GM19397 (cell line): ENCODE measurements at regions not wholly inside any gene's neighbourhood (a gene's known extent, or its start where the extent isn't known, plus 50 kb on each side); places are given as distances from the start of the nearest gene placed in this dataset.
"Not testable (repeated sequence)": the region's sequence is repeated elsewhere in the genome, so short reads cannot be mapped to it uniquely, and the experiment has no call there.

ENCODE experiments used
- ATAC-seq: cut with Tn5 transposase; IDR thresholded peaks from one replicate; pipeline ENCODE4 v1.9.1; 2021; ENCODE audit warnings: mild to moderate bottlenecking, moderate library complexity; ENCODE audit not compliant: unreplicated experiment

DNA sequence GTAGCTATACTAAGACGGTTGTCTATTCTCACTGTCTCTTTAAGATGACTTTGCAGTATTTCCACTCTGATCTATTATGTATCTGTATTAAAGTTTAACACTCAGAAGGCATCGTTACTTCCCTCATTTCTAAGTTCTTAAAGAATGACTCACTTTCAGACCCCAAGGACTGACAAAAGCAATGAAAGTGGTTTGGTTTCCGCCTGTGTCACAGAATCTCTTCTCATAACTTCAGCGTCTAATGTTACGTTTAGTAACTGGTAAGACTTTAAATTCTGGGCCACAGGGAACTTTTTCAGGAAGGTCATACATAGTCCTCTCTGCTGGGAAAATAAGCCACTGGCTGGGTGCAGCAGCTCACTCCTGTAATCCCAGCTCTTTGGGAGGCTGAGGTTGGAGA, 892.0 kb upstream of the AUTS2 start:
- no peak for ATAC-seq

DNA sequence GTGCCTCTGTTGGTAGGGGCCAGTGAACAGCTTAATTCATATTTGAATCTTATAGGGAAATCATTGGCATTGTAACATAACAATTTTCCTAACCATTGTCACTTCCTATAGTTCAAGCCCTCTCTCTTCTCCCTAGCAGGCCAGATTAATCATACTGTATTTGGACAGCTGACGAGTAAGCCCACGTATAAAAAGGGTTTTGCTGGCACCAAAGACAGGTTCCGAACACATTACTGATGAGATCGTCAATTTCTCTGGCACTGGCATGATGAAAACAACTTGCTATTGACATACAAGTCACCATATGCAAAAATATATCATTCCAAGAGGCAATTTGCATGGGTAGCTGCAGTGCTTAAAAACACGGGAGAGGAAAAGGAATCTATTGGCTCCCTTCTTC, 891.1 kb upstream of the AUTS2 start:
- no peak for ATAC-seq

DNA sequence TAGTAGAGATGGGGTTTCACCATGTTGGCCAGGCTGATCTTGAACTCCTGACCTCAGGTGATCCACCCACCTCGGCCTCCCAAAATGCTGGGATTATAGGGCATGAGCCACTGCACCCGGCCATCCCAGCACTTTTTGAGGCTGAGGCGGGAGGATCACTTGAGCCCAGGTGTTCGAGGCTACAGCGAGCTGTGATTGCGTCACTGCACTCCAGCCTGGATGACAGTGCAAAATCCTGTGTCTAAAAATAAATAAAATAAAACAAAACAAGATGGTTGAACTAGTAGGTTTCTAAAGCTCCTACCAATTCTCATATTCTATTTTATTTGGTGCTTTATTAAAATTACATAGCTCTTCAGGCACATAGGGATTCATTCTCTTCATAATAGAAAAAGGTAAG, 890.3 kb upstream of the AUTS2 start:
- no peak for ATAC-seq

DNA sequence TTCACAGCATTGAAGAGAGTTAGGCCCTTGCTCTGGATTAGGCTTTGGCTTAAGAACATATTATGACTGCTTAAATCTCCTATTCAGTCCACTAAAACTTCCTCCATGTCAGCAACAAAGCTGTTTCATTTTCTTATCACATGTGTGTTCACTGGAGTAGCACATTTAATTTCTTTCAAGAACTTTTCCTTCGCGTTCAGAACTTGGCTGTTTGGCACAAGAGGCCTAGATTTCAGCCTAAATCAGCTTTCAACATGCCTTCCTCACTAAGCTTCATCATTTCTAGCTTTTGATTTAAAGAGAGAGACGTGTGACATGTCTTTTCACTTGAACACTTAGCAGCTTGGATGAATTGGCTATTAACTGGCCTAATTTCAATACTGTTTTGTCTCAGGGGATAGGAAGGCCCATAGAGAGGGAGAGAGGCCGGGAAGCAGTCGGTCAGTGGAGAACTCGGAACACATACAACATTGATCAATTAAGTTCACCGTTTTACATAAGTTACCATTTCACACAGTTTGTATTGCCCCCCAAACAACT, 885.2 kb upstream of the AUTS2 start:
- no peak for ATAC-seq

DNA sequence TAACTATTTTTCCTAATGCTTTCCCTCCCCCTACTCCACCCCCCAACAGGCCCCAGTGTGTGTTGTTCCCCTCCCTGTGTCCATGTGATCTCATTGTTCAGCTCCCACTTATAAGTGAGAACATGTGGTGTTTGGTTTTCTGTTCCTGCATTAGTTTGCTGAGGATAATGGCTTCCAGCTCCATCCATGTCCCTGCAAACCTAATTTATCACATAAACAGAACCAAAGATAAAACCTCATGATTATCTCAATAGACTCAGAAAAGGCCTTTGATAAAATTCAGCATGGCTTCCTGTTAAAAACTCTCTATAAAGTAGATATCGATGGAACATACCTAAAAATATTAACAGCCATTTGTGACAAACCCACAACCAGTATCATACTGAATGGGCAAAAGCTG, 884.1 kb upstream of the AUTS2 start:
- not testable (repeated sequence) for ATAC-seq

- no peak for ATAC-seq
Measured at GRCh38 chr7:68715907-68716306, 882.4 kb upstream of the AUTS2 start.

- ATAC-seq = no peak
Measured at GRCh38 chr7:68717176-68717575, 881.1 kb upstream of the AUTS2 start.

DNA sequence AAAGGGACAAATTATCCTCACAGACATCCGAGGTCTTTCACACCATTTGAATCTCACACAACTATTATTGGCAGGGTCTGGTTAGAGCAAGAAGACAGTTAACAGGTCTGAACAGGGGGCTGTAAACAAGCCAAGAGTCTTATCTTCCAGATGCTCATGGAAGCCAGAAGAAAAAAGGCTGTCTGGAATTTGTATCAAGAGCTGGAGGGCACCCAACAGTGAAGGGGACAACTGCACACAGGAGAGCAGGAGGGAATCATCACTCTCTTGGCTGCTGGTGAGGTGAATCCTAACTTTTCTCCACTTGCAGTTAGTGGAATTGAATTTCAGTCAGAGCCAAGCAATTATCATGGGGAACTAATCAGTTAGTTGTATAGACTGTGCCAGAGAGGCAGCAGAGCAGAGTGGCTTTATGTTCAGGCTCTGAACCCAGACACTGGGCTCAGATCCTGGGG, 880.2 kb upstream of the AUTS2 start:
- no peak for ATAC-seq

GRCh38 chr7:68720697-68721096, 877.6 kb upstream of the AUTS2 start:
- ATAC-seq = no peak

- no peak for ATAC-seq
Measured at GRCh38 chr7:68722044-68722443, 876.2 kb upstream of the AUTS2 start.

DNA sequence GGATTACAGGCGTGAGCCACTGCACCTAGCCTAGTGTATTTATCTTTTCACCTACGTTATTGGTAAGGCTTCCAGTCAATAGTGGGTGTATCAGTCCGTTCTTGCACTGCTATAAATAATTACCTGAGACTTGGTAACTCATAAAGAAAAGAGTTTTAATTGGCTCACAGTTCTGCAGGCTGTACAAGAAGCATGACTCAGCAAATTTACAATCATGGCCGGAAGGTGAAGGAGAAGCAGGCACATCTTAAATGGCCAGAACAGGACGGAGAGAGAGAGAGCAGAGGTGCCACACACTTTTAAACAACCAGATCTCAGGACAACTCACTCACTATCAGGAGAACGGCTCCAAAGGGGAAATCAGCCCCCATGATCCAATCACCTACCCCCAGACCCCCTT, 873.3 kb upstream of the AUTS2 start:
- ATAC-seq = no peak

DNA sequence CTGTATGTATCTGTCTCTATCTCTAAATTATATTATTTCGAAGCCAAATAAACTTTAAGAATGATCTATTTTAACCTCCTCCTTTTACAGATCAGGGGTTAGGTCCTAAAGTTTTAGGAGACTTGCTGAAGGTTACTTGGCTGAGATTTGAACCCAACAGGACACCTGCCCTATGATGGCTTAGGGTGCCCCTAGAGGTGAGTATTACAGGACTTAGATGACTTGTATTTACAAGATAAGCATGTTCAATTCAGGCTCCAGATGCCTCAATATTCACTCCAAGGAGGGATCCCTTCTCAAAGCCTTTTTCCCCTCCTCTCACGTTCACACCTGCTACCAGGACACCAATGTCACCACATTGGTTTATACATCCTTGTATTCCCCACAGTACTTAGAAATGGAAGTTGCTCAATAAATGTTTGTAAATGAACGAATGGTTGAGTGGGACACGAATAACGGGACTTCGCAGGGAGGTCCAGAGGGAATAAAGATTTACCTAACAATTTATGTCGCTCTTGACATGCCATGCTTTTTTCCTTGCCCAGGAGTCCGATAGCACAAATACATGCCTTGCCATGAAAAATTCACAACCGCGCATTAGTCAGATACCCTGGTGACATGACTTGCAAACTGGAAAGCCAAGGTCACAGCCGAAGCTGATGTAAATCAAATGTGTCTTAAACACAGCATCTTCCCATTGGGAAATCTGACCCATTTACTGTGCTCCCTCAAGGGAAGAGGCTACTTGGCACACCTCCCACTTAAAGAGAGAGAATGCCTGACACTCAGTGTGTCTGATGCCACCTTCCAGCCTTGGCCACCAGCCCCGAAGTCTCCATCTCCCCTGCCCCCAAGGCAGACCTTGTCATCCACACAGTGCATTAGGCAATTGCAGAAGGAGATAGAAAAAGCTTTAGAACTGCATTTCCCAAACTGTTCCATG, 872.2 kb upstream of the AUTS2 start:
- ATAC-seq = no peak

DNA sequence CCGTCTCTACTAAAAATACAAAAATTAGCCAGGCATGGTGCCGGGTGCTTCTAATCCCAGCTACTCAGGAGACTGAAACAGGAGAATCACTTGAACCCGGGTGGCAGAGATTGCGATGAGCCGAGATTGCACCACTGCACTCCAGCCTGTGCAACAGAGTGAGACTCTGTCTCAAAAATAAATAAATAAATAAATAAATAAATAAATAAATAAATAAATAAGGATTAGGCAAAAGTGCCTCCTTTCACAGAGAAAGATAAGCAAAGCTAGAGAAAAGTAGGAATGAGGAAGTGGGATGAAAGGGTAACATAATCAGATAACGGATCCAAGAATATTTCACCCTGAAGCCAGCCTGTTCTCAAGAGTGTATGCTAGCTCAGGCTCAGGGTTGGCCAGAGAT, 869.6 kb upstream of the AUTS2 start:
- not testable (repeated sequence) for ATAC-seq

GRCh38 chr7:68729371-68729770, 868.9 kb upstream of the AUTS2 start:
- ATAC-seq = no peak

- ATAC-seq = no peak
Measured at GRCh38 chr7:68730194-68730593, 868.1 kb upstream of the AUTS2 start.

DNA sequence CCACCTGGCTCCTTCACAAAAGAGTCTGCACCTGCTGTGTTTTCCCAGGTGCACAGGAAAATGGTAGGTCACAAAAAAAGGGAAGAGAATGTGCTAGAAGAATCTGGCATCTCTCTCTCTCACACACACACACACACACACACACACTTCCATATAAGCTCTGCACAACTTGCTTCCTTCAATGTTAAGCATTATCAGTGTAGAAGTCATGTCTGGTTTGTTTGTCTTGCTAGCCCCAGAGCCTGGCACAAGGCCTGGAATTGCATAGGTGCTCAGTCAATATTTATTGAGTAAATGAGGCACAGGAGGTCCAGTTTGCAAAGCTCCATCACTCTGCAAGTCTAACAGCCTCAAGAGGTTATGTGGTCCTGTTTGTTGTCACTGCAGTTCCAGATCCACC, 867.3 kb upstream of the AUTS2 start:
- no peak for ATAC-seq

DNA sequence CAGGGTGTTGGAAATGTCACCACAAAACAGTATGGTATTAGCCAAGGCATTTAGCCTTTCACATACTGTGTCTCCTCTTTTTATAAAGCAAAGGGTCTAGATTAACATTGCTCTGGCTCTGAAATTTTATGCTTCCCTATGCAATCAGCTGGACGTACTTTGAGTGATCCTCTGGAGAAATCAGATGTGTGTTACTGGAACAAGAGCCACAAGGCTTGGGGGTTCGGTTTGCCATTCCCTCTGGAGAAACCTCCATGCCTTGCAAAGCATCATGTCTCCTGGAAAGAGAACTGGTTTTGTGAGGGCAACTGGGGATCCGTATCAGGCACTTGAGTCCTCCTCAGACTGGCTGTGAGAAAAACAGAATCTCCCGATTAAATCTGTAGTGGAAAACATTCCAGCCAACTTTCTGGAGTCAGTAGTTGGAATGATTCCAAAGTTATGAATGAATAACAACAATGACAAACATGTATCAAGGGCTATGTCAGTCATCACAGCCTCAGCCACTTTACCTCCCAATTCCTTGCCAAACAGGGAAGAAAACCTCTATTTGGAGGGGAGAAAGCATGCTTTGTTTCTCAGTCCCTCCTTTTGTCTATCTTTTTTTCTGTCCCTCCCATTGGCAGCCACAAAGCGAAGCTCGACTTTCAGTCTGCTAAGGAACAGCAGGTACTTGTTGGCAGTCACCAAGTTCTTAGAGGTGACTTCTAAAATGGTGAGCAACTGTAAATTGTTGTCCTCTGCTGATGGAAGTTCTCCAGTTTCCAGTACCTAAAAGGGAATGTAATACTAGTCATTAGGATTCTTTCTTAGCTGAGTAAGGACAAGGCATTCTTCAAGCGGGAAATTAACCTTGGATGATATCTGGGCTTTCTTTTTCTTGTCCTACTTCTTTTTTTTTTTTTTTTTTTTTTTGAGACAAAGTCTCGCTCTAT, 864.8 kb upstream of the AUTS2 start:
- no peak for ATAC-seq

DNA sequence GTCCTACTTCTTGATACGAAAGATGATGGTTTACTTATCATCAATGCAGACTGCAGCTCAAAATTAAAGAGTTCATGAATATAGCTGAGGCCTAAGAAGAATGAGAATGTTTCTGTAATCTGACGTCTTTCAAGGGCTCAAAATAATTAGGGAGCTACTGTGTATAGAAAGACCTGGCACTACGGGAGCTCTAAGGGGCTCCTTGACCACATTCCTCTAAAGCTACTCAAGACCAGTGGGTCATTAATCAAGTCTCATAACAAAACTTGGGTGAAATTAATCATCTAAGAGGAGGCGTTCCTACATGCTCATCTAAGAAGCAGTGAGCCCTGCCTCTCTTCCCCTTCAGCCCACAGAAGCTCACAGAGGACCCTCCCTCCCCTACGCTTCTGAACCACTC, 863.8 kb upstream of the AUTS2 start:
- no peak for ATAC-seq

GRCh38 chr7:68739306-68739705, 859.0 kb upstream of the AUTS2 start:
- no peak for ATAC-seq

DNA sequence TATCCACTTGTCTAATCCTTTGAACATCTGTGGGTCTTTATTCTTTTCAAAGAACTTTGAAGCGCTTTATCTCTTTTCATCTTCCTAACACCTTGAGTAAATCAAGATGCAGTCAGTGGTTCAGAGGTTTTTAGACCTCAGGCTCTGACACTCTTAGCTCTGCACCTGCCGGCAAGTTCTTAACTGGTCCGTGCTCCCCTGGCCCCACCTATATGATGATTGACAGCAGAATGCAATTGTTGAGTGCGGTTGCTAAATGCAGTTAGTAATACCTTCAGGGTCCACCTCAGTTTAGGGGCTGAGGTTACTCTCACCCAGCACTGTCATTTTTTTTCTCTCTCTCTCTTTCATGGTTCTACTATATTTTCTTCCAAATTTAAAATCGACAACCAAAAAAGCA, 854.2 kb upstream of the AUTS2 start:
- ATAC-seq = no peak
